HG02642 (cell line): ENCODE measurements at regions not wholly inside any gene's neighbourhood (a gene's known extent, or its start where the extent isn't known, plus 50 kb on each side); places are given as distances from the start of the nearest gene placed in this dataset.
A peak's percentile ranks its signal among the peaks of the same experiment; 100 is the strongest.
"Not testable (repeated sequence)": the region's sequence is repeated elsewhere in the genome, so short reads cannot be mapped to it uniquely, and the experiment has no call there.

Source experiments
- ATAC-seq: cut with Tn5 transposase; IDR thresholded peaks from one replicate; pipeline ENCODE4 v1.9.1; 2021; ENCODE audit warnings: mild to moderate bottlenecking; ENCODE audit not compliant: unreplicated experiment, poor library complexity

DNA sequence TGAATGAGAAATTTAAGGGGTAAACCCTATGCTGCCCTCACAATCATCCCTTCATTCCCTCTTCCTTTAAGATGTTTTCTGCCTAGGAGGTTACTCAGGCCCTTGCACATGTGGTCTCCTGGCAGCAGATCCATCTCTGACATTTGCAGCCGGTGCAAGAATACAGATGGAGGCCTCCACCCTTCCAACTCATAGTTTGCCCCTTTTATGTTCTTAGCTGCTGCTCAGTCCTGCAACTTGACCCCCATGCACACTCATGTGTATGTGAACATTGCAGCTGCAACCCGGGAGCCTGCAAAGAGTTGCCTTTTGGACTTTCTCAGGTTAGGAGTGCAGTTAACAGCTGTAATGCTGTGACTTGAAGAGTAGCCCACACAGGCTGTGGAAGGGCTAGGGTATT, 131.9 kb upstream of the SGK1 start:
- ATAC-seq: no peak

DNA sequence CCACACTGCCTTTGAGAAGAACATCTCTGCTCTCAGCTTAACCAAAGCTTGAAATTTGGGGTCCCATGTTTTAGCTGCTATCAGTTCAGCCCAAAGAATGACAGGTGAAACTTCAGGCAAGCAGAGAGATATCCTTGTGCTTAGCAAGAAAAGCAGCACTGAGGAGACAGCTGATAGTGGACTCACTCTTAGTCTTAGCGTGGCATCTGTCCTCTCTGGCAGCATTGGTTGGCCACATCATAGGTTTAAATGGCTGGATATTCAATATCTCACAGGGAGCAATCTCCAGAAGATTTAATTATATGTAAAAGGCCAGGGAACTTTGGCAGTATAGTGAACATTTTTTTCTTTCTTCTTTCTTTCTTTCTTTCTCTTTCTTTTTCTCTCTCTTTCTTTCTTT, 131.1 kb upstream of the SGK1 start:
- no peak for ATAC-seq

DNA sequence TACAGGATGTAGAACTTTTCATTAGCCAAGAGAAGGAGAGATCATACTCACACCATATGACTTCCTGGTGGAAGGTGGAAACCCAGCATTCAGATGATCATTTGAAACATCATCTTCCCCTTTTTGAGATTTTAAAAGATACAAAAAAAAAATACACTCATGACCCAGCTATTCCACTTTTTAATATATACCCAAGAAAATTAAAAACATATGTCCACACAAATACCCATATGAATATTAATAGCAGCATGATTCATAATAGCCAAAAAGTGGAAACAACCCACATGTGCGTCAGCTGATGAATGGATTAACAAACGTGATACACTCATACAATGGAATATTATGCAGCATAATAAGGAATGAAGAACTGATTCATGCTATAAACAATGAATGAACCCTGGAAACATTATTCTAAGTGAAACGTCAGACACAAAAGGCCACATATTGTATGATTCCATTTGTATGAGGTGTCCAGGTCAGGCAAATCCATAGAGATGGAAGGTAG, 130.0 kb upstream of the SGK1 start:
- ATAC-seq: no peak

DNA sequence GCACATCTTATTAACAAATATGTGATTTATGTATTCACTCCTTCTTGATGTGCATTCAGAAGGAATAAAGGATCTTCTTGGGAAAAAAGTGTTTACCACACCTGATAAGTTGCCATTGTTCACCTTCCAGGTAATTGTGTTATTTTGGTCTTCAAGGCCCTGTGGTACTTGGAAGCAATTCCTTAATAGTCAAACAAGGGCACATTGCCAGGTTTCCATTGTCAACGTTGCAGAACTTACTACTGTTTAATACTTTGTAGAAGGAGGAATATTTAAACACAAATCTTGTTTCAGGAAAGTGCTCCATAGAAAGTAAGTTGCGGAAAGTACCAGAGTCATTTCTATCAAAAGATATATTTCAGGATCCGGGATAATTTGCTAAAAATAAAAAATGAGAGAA, 129.5 kb upstream of the SGK1 start:
- no peak for ATAC-seq

DNA sequence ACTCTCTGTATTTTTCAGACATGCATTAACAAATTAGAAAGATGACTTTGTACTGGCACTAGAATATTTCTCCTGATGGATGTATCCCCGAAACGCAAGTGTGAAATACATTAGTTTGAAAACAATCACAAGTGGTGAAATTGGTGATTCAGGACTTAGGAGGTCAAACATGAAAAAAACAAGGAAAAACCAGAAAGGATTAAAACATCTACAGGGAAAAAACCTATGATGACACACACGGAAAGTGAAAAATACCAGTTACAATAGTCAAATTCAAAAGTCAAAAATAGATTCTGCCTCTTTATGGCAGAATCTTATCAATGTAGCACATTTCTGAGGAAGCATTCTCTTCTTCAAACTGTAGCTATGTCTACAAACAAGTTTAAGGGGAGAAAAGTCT, 129.0 kb upstream of the SGK1 start:
- ATAC-seq: no peak

DNA sequence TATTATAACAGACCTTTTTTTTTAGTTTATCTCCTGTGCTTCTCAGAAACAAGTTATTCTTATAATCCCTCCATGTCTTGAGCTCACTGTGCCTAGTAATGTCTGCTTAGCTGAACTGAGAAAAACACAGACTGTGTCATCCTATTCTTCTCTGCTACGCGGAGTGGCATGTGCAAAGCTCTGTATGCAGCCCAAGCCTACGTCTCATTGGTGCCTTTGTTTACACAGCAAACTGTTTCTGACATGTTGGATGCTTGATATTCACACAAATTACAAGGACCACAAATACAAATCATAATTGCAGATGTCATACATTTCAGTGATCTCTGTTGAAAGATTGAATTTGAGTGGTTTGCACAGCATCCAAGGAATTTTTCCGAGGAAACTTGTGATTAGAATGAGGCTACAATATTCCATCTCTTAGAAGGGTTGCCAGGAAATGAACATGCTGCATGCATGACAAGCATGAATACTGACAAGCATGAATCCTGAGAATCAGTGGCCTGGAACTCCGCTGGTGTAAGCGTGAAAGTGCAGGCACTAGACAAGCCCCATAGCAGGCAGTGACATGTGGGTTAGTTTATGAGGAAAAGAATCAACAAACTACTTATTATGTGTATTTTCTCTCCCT, 128.4 kb upstream of the SGK1 start:
- ATAC-seq: no peak

DNA sequence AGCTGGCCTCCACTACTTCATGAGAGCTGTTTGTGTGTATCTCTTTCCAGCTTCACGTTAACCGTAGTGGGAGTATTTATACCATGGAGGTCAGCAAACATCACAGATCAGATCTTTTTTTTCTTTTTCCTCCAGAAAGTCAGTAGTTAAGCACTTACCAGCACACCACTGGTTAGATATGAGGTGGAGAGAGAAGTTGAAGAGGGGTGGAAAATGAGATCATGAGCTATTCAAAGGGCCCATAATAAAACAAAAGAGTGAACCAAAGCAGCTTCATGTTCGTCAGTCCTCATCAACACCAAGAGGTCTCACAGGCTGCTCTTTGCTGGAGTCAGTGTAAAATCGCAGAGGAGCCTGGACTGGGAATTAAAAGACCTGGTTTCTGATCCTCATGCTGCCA, 125.1 kb upstream of the SGK1 start:
- ATAC-seq: no peak

DNA sequence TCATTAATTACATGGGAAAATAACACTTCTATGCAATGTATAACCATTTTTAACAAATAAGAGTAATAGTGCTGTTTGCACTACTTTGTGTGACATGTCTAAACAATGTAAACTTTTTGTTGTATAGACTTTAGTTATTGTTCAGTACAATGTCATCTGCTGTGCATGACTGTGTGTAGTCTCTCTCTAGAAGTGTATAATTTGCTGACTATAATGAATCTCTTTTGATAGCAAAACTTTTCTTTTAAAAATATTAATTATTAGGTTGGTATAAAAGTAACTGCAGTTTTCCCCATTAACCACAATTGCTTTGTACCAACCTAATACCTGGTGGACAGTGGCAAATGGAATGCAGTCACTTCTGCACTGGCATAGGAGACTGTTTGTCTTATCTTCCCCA, 124.2 kb upstream of the SGK1 start:
- no peak for ATAC-seq

DNA sequence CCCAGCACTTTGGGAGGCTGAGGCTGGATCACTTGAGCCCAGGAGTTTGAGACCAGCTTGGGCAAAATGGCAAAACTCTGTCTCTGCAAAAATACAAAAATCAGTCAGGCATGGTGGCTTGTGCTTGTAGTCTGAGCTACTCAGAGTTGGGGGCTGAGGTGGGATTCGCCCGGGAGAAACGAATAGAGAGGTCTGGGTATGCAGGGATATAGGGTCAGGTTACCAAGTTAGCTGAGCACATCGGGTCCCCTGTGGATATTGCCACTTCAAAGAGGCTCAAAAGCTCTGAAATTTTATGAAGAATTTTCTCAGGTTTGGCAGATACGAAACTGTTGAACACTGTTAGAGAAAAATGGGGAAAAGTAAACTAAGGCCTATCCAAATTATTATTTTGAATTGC, 120.9 kb upstream of the SGK1 start:
- no peak for ATAC-seq

DNA sequence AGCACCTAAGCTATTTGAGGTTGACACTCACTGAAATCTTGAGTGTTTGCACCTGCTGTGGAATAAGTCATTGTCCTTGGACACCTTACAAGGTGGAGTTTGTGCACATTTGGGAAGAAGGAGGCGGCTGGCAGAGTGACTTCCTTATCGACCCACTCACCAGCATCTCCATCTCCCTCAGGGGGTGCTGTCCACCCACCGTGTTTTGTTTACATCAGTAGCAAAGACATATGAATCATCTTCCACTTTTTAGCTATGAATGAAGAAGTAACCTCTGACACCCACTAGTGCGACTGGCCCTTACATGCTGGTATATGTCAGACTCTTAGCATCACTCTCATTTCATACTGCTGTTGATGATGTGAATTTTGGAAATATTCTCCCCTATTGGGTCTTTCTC, 119.5 kb upstream of the SGK1 start:
- ATAC-seq: peak; percentile 40

DNA sequence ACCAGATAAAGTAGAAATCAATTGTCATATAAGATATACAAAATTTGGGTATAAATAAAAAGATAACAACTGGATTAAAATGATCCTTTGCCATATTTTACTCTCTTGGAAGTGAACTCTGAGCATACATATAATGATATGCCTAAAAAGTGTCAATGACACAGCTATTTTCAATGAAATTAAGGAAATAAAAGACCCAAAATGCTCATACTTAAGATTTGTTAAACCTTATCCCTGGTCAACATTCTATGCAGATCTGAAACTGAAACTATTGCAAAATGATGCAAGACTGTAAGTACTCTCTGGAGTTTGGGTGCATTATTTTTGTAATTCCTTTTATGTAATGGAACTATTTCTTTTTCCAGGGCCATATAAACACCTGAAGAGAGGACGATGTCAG, 119.0 kb upstream of the SGK1 start:
- peak; percentile 20 for ATAC-seq

DNA sequence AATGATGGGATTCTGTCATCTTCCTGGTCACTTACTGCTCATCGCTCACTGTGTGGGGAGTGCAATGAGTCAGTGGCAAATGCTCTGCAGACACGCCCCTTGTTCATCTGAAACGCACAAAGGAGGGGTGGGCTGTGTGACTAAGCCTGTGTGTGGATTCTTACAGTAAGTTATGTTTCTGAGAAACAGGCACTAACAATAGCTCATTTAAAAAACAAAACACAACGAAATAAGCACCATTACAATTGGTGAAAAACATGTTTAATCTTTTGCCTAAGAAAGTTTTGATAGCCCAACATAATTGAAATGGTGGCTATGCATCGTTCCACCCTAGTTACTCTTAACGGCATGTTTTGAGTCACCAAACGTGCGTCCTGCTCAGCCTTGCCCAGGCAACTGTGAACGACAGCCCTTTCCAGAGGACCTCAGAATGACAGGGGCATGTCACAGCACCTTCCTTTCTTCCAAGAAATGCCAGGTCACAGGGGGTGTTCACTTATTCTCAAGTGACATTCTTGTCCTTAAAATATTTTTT, 118.4 kb upstream of the SGK1 start:
- peak; percentile 92 for ATAC-seq

DNA sequence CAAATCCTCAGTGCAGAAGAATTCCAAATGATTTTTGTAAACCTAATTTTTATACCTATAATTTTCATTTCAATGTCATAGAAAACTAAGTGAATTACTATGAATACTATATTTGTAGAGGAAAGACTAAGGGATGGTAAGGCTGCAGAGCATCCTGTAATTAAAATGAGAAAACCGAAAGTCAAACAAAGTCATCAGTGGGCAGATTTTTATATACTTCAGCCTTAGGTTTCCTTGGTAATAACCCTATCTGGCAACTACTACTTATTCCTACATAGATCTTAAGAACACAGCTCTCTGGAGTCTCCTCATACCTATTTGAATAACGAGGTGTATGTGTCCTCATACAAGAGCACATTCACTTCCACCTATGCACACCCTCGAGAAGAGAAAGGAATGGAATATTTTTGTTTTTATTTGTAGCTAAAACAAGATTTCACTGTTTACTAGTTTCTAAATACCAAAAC, 117.9 kb upstream of the SGK1 start:
- no peak for ATAC-seq

DNA sequence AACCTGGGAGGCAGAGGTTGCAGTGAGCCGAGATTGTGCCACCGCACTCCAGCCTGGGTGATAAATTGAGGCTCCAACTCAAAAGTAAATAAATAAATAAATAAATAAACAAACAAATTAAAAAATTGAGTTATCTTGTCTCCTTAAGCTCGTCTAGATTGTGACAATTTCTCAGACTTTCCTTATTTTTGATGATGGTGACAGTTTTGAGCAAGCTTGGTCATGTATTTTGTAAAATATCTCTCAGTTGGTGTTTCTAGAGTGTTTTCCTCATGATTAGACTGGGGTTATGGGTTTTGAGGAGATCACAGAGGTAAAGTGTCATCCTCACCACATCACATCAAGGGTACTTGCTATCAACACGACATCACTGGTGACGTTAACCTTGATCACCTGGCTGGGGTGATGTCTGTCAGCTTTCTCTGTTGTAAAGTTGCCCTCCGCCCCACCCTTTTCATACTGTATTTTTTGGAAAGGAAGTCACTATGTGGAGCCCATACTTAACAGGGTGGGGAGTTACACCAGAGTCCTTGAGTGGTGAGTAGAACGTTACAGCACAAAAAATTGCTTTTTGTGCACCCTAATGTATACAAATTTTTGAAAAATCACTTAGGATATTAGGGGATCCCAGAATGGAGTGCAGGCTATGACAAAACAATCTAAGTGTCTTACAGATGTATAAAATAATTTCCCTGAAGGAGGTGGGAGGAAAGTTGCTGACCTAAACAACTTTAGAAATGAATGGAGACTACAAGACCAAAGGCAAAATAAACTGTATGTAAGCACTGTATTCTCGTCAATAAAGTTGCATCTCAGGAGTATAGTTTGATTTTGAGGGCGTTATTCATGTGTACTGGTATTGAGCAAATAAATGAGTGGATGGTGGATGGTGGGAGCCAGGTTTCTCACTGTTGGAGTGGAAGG, 116.4 kb upstream of the SGK1 start:
- ATAC-seq: no peak

DNA sequence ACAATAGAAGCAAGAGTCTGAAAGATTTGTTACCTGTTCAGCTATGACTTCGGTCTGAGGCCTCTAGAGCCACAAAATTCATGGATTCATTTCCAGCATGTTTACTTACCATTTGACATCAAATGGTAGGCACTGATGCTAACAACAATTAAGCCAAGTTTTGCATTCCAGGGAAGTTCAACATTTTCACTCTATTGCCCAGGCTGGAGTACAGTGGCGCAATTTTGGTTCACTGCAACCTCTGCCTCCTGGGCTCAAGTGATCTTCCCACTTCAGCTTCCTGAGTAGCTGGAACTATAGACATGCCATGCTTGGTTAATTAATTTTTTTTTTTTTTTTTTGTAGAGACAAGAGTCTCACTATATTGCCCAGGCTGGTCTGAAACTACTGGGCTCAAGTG, 114.1 kb upstream of the SGK1 start:
- ATAC-seq: no peak

DNA sequence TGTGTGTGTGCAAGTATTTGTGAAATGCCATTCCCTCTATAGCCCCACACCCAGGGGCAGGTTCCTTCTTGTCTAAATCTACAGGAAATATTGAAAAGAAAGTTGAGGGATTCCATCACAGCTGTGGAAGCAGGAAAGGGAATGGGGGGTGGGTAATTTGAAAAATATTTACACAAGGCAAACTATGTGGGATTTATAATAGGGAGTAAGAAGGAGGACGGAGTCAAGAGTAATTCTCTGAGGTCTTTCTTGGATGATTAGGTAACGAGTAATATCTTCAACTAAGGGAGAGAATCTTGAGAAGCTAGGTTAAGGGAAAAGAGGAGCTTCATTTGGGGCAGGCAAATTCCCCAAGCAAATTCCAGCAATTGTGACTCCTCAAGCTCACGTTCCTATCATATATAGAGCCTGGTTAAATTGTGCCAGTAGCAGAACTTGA, 113.5 kb upstream of the SGK1 start:
- ATAC-seq: no peak

DNA sequence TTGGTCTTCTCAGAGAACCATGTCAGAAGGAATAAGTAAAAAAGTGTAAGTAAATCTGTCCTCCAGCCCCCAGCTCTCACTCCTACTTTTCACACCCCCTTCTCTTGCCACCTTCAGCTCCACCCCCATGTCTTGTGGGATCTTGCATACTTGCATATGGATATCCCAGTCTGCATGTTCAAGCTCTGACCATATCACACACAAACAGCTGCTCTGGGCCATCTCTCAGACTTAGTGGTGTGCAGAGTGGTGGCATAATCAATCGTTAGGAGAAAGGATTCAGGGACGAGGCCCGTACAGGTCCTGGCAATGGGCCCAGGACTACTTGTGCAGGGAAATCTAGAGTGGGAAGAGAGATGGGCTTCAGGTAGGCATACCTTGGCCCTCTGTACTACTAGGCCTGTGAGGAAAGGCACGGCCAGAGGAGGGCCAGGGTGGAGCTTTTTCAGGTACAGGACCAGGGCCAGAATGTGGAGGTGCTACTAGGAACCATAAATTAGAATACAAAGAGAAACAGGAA, 112.0 kb upstream of the SGK1 start:
- ATAC-seq: no peak

DNA sequence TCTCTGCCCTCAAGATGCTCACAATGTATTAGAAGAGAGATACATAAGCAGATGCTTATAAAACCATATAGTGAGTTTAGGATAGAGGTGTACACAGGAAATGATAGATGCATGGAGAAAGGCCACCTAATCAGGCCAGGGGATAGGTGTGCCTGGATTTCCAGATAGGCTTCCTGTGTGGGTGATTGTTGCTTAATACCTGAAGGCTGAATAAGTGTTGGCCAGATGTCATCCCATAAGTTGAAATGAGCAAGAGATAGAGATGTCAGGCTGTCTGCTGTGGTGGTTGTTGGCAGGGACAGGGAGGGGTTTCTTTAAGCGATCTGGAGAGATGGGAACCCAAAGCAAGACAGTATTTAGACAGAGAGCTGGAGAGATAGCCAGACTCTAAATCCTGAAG, 109.8 kb upstream of the SGK1 start:
- no peak for ATAC-seq

DNA sequence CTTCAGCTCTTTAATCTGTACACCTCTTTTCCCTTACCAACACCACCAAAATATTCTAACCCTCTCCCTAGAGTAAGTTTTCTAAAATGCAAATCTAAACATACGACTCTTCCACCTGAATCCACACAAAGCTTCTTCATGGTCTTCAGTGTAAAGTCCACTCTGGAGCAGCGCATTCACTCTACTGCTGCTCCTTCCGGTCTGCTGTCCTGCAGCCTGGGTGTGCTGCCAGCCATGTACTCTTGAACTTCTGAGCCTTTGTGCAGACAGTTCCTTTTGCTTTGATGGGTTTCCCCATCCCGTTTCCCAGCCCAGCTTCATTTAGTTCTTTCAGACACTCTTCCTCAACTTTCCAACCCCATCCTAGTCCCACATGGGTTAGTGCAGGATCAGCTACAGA, 108.7 kb upstream of the SGK1 start:
- no peak for ATAC-seq

DNA sequence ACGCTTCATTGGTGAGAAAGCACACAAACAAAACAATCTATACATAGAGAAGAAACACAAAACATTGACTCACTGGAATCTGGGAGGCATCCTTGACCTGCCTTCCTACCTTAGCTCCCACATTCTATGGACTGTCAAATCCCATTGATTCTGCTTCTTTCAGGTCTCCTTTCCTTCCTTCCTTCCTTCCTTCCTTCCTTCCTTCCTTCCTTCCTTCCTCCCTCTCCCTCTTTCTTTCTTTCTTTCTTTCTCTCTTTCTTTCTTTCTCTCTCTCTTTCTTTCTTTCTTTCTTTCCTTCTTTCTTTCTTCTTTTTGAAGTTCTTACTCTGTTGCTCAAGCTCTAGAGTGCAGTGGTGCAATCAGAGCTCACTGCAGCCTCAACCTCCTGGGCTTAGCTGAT, 108.0 kb upstream of the SGK1 start:
- not testable (repeated sequence) for ATAC-seq

DNA sequence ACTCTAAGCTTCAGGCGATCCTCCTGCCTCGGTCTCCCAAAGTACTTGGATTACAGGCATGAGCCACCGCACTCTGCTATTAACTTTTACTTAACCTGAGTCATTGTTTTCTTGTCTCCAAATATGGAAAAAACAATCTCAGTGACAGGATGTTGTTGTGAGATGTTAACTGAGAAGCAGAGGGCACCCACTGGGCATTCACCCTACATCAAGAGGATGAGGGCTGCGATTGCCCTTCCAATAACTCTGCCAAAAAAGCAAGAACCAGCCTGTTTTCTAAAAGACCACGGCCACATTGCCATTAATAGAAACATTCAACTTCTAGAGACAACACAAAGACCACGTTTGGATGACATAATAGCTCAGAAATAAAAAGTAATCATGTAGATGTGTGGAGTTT, 107.6 kb upstream of the SGK1 start:
- ATAC-seq: no peak
